ENCODE measurements at regions not wholly inside any gene's neighbourhood (a gene's known extent, or its start where the extent isn't known, plus 50 kb on each side); places are given as distances from the start of the nearest gene placed in this dataset.

DNA sequence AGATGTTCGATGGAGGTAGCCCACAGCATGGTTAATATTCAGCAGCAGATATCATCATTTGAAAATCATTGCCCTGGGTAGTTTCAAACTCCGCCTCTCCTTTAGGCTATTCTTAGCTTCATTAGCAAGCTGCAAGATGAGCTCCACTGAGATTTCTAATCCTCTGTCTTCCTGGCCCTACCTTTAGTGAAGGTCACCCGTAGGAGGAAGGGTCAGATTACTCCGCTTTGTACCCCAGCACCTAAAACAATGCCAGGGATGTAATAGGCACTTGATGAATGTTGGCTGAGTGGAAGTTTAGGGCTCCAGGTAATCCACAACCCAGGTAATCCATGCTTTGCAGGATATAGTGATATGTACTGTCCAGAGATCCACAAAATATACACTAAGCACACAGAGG lies 260.1 kb upstream of the MTNR1B start:
- Mint-ChIP-seq H3K36me3 (ENCODE audit: low read depth) (no peaks in the 10 kb centered on the region), H3K27ac (no peak overlapping the region), H3K4me3 (no peak overlapping the region), H3K27me3 (no peaks in the 10 kb centered on the region), H3K9me3 (no peaks in the 10 kb centered on the region), H3K4me1 (ENCODE audit: low read depth) (no peaks in the 10 kb centered on the region)
- no peak for DNase-seq

DNA sequence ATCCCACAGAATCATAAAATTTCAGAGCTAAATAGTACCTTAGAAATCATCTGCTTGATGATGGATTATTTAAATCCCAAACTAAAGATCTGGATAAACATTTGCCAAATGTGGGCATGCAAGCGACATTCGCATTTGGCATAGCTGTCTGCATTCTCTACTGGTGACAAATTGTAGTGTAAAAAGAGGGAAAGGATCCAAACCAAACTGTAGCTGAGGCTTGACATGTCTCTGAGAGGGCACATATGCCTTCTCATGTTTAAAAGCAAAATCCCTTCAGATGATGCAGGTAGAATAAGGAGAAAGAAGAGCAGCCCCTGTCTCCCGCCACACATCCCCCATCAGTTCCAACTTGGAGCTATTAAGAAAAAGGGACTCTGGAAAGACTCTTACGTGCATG lies 257.5 kb upstream of the MTNR1B start:
- H3K4me3 Mint-ChIP-seq: no peak overlapping the region
- H3K27ac Mint-ChIP-seq: no peak overlapping the region
- no peaks in the 10 kb centered on the region for H3K4me1 Mint-ChIP-seq (ENCODE audit: low read depth)
- H3K36me3 Mint-ChIP-seq (ENCODE audit: low read depth): no peaks in the 10 kb centered on the region
- no peak for DNase-seq
- no peaks in the 10 kb centered on the region for H3K27me3 Mint-ChIP-seq
- H3K9me3 Mint-ChIP-seq: peaks cover 5% of the 10 kb centered on the region

DNA sequence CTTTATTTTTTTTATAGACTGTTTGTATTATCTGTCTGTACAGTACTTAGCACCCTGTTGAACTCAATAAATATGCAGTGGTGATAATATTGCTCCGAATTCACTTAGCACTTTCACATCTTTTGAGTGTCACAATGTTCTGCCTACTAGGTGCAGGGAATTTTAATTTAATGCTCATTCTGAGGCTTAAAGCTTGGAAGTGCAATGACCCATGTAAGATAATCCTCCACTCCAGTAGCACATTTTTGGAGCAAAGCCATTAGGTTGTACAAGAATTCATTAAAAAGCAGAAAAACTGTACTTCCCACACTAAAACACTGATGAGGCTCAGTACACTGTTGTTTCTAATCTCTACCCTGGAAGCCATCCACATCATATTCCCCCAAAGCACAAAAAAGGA lies 255.3 kb upstream of the MTNR1B start:
- Mint-ChIP-seq H3K4me1 (ENCODE audit: low read depth) (no peaks in the 10 kb centered on the region), H3K9me3 (peaks cover 5% of the 10 kb centered on the region), H3K27ac (no peak overlapping the region), H3K4me3 (no peak overlapping the region), H3K36me3 (ENCODE audit: low read depth) (no peaks in the 10 kb centered on the region), H3K27me3 (no peaks in the 10 kb centered on the region)
- no peak for DNase-seq

DNA sequence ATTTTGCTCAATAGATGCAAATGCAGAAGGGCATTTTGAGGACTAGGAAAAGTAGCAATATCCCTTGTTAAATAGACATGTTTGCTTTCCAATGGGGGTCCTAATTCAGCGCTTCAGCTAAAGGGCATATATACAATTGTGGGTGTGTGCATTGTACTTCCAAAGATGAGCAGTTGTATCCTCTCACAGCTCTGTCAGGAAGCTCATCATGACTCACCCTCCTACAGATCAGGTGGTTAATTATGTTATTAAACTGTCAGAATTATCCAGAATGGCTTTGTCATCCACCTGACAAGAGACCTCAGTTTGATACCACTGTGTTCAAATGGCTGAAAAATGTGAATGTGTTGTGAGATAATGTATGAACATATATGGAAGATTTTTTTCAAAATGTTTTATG lies 252.2 kb upstream of the MTNR1B start:
- Mint-ChIP-seq H3K36me3 (ENCODE audit: low read depth) (no peaks in the 10 kb centered on the region), H3K4me3 (no peak overlapping the region), H3K4me1 (ENCODE audit: low read depth) (no peaks in the 10 kb centered on the region), H3K27me3 (no peaks in the 10 kb centered on the region), H3K9me3 (peaks cover 5% of the 10 kb centered on the region), H3K27ac (no peak overlapping the region)
- DNase-seq: no peak

DNA sequence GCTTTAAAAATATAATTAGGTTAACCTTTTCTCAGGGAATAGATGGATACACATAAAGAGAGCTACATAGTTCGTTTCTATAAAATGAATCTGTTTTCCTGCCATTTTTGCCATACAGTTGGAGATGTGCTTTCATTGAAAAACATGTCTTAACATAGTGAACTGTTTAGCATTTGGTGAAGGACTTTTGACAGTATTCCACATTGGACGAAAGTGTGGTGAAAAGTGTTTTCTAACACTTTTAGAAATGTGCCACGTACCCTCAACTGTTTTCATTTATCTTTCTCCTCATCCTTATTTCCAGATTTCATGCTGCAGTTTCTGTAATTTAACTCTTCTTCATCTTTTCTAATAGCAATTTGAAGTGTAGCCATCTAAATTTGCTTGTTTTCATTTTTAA lies 249.1 kb upstream of the MTNR1B start:
- H3K36me3 Mint-ChIP-seq (ENCODE audit: low read depth): no peaks in the 10 kb centered on the region
- H3K27me3 Mint-ChIP-seq: no peaks in the 10 kb centered on the region

DNA sequence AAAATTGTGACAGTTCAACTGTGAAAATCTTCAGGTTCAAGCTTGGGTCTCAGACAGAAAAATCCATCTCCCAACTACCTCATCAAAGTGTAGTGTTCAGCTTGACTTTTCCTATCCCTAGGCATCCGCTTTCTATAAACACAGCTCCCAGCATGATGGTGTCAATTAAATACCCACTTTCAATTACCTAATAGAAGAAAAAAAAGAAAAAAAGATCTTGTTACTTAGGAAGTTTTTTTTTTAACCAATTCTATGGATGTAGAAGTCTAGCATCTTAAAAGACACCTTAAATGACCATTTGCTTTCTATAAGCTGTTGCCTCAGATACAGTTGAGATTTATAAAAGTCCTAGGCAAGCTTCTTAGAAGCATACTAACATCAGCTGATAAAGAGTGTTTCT lies 244.1 kb upstream of the MTNR1B start:
- no peaks in the 10 kb centered on the region for H3K36me3 Mint-ChIP-seq (ENCODE audit: low read depth)
- no peak for DNase-seq
- no peaks in the 10 kb centered on the region for H3K27me3 Mint-ChIP-seq
- no peaks in the 10 kb centered on the region for H3K4me1 Mint-ChIP-seq (ENCODE audit: low read depth)
- no peak overlapping the region for H3K27ac Mint-ChIP-seq
- peaks cover 8% of the 10 kb centered on the region for H3K9me3 Mint-ChIP-seq
- no peak overlapping the region for H3K4me3 Mint-ChIP-seq

More for the DNA sequence above, 249.1 kb upstream of the MTNR1B start:
- Mint-ChIP-seq H3K27ac (no peak overlapping the region), H3K4me3 (no peak overlapping the region), H3K4me1 (ENCODE audit: low read depth) (no peaks in the 10 kb centered on the region), H3K9me3 (peaks cover 12% of the 10 kb centered on the region)
- DNase-seq: no peak

DNA sequence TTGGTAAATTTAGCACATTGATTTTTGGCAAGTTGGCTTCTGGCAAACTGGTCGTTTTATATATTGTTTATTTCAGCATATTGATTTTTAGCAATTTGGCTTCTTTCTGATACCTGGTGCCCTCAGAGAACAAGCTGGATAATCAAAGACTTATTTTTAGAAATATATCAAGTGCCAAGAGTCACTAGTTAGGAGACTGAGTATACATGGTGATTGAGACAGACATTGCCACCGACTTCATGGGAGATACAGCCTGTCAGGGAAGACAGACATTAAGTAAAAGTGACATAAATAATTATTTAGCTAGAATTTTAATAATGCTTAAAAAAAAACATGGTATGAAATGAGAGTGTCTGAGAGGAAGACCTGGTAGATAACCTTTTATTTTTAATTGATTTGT lies 242.3 kb upstream of the MTNR1B start:
- H3K27me3 Mint-ChIP-seq: no peaks in the 10 kb centered on the region
- H3K9me3 Mint-ChIP-seq: peaks cover 8% of the 10 kb centered on the region
- DNase-seq: no peak
- no peak overlapping the region for H3K27ac Mint-ChIP-seq
- H3K4me3 Mint-ChIP-seq: no peak overlapping the region
- no peaks in the 10 kb centered on the region for H3K4me1 Mint-ChIP-seq (ENCODE audit: low read depth)
- no peaks in the 10 kb centered on the region for H3K36me3 Mint-ChIP-seq (ENCODE audit: low read depth)

DNA sequence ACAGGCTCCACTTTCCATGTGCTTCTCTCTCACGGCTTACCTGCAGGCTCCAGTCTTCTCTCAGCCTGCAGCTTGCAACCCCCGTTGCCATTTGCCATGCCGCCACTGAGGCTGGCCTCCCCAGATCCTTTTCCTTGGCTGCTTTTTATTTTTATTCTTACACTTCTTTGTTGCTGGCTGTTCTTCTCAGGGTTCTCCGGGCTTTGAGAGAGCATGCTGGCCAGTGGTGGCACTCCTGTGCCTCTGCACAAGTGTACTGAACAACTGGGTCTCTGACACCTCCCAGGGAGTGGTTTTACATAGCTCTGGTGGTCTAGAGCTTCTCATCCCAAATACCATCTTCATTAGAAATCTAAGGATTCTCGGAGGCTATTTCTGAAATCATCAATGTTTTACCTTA lies 241.7 kb upstream of the MTNR1B start:
- no peaks in the 10 kb centered on the region for H3K27me3 Mint-ChIP-seq

DNA sequence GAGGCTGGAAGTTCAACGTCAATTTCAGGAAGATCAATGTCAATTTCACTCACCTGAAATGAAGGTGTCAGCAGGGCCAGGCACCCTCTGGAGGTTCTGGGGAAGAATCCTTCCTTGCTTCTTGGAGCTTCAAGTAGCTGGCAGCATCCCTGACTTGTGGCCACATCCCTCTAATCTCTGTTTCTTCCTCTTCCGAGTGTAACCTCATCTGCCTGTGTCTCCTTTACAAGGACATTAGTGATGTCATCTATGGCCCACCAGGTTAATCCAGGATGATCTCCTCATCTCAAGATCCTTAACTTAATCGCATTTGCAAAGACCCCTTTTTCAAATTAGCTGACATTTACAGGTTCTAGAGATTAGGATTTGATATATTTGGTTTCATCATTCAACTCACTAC lies 240.8 kb upstream of the MTNR1B start:
- Mint-ChIP-seq H3K27me3 (no peaks in the 10 kb centered on the region), H3K9me3 (no peaks in the 10 kb centered on the region), H3K4me3 (no peak overlapping the region), H3K27ac (no peak overlapping the region), H3K4me1 (ENCODE audit: low read depth) (no peaks in the 10 kb centered on the region), H3K36me3 (ENCODE audit: low read depth) (no peaks in the 10 kb centered on the region)
- no peak for DNase-seq

More for the DNA sequence above, 241.7 kb upstream of the MTNR1B start:
- peaks cover 7% of the 10 kb centered on the region for H3K9me3 Mint-ChIP-seq
- no peaks in the 10 kb centered on the region for H3K36me3 Mint-ChIP-seq (ENCODE audit: low read depth)
- DNase-seq: no peak
- H3K4me3 Mint-ChIP-seq: no peak overlapping the region
- H3K4me1 Mint-ChIP-seq (ENCODE audit: low read depth): no peaks in the 10 kb centered on the region
- H3K27ac Mint-ChIP-seq: no peak overlapping the region

DNA sequence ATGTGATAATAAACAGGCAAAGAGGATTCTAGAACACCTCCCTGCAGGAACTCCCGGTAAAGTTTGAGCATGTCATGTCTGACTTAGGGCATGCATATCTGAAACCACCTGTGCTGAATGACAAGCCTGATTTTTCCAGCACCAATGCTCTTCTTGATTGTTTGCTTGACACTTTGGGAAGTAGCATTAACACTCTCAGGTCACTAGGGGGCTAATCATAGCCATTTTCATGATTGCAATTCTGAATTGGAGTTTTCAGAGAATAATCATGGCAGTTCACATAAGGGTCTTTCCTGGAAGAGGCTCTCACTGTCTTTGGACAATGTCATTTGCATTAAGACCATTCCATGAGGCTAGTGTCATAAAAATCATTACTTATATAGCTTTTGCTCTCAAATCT lies 234.4 kb upstream of the MTNR1B start:
- Mint-ChIP-seq H3K4me3 (no peak overlapping the region), H3K4me1 (ENCODE audit: low read depth) (no peaks in the 10 kb centered on the region), H3K9me3 (no peaks in the 10 kb centered on the region), H3K36me3 (ENCODE audit: low read depth) (no peaks in the 10 kb centered on the region), H3K27me3 (no peaks in the 10 kb centered on the region), H3K27ac (no peak overlapping the region)
- no peak for DNase-seq

DNA sequence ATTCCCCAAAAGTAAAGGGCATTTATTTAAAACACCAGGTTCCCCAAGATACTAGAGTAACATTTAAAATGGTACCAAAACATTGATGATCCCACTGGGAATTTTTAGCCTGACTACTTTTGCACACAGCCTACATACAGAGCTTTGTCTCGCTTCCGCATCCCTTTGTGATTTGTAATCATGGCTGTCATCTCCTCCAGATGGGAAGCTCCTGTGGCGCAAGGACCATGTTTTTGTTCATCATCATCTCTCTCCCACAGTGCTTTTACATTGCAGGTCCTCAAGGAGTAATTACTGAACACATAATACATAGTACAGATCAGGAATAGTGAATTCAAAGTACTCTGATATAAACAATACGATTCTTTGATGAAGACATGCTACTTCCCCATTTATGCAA lies 231.2 kb upstream of the MTNR1B start:
- no peaks in the 10 kb centered on the region for H3K4me1 Mint-ChIP-seq (ENCODE audit: low read depth)
- no peak overlapping the region for H3K4me3 Mint-ChIP-seq
- H3K9me3 Mint-ChIP-seq: no peaks in the 10 kb centered on the region
- no peak for DNase-seq
- H3K36me3 Mint-ChIP-seq (ENCODE audit: low read depth): no peaks in the 10 kb centered on the region
- H3K27me3 Mint-ChIP-seq: no peaks in the 10 kb centered on the region
- no peak overlapping the region for H3K27ac Mint-ChIP-seq

DNA sequence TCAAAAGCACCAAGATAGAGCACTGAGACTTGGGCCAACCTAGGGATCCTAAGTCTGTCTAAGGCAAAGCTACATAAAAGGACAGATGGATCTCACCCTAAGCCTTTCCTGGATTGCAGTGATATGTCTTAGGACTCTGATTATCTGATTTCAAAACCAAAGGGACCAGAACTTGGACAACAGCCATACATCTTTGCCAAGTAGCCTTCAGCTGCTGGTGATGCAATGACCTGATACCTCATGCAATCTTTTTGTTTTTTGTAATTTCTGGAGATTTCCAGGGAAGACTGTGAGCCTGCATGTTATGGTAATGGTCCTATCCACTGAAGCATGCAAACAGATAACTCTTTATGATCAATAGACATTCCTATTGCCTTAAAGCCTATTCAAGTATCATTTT lies 230.4 kb upstream of the MTNR1B start:
- no peak overlapping the region for H3K4me3 Mint-ChIP-seq
- no peaks in the 10 kb centered on the region for H3K4me1 Mint-ChIP-seq (ENCODE audit: low read depth)
- no peaks in the 10 kb centered on the region for H3K36me3 Mint-ChIP-seq (ENCODE audit: low read depth)
- DNase-seq: no peak
- no peaks in the 10 kb centered on the region for H3K27me3 Mint-ChIP-seq
- H3K9me3 Mint-ChIP-seq: no peaks in the 10 kb centered on the region
- H3K27ac Mint-ChIP-seq: no peak overlapping the region

DNA sequence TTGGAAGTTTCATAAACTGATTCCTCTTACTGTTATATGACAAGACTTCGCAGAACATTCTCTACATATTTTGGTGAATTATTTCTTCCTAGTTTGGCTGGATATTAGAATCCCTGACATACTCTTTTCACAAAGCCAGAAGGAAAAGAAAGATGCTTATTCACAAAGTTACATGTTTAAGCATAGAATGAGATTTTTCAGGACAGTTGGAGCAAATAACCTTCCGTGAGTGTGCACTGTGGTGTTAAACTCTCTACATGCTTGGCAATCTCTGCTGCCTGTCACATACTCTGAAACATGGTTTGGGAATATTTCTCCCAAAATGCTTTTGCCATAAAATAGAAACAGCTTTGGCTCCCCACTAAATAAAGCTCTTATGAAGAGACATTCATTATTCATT lies 230.0 kb upstream of the MTNR1B start:
- no peak for DNase-seq
- no peaks in the 10 kb centered on the region for H3K27me3 Mint-ChIP-seq
- no peak overlapping the region for H3K27ac Mint-ChIP-seq
- no peaks in the 10 kb centered on the region for H3K9me3 Mint-ChIP-seq
- no peak overlapping the region for H3K4me3 Mint-ChIP-seq
- H3K36me3 Mint-ChIP-seq (ENCODE audit: low read depth): no peaks in the 10 kb centered on the region
- H3K4me1 Mint-ChIP-seq (ENCODE audit: low read depth): no peaks in the 10 kb centered on the region

DNA sequence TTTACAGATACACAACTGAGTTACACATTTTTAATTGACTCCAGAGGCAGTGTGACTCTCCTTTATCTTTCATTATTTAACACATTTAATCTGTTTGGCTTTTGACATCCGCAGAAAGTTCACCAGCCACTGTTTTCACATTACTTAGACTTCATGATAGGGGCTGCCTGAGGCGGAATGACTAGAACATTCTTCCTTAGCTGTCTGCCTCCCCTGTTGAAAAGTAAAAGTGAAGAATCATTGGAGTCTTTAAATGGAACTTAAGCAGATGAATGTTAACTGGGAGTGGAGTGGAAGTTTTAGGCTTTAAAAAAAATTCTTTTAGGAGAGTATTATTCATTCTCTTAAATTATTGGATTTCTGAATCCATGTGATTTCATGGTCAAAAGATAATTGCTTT lies 229.2 kb upstream of the MTNR1B start:
- H3K9me3 Mint-ChIP-seq: no peaks in the 10 kb centered on the region
- H3K27me3 Mint-ChIP-seq: no peaks in the 10 kb centered on the region
- no peak overlapping the region for H3K4me3 Mint-ChIP-seq
- H3K4me1 Mint-ChIP-seq (ENCODE audit: low read depth): no peaks in the 10 kb centered on the region
- no peak overlapping the region for H3K27ac Mint-ChIP-seq
- DNase-seq: no peak
- H3K36me3 Mint-ChIP-seq (ENCODE audit: low read depth): no peaks in the 10 kb centered on the region

DNA sequence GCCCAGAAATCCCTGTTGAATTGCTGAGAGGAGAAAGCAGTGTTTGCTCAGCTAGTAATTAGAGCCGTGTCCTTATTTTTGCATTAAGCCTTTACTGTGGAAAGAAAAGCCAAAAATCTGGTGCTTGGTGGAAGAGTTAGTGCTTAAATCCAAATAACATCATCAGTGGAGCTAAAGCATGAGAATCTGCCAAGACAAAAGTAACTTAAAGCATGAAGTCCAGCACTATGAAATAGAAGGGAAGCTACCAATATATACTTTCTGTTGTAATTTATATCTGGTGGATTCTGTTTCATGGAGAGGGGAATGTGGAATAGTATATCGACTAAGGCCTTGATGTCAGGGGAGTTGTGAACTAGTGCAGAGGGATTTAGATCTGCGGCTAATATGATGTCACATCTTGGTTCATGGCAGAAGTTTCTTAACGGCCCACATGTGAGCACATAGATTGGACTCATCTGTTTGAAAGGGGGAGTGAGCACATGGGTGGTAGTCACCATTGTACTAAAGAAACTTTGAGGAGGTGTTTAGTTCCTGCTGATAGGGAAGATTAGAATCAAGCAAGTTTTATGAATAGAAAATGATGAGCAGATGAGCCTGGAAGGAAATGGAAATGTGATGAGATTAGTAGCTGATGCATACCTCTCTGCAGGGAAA lies 224.4 kb upstream of the MTNR1B start:
- H3K27ac Mint-ChIP-seq: no peak overlapping the region
- H3K4me3 Mint-ChIP-seq: no peak overlapping the region
- H3K36me3 Mint-ChIP-seq (ENCODE audit: low read depth): no peaks in the 10 kb centered on the region
- DNase-seq: no peak
- peaks cover 5% of the 10 kb centered on the region for H3K9me3 Mint-ChIP-seq
- no peaks in the 10 kb centered on the region for H3K4me1 Mint-ChIP-seq (ENCODE audit: low read depth)
- H3K27me3 Mint-ChIP-seq: no peaks in the 10 kb centered on the region

DNA sequence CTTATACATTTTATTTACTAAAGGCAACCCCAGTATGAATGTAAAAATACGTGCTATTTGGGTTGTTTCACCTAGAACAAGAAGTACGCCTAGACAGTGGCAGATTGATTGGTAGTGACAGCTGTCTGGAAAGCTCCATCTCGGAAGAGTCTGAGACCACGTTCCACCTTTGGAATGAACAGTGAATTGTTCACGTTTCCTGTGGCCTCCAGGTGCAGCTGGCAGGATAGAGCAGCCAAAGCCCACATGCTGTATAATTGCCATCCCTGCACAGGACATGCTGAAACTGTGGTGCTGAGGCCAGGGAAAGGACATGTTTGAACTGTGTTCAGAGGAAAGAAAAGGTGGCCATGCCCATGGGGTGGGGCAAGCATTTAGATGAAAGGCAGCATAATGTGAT lies 218.7 kb upstream of the MTNR1B start:
- H3K27me3 Mint-ChIP-seq: no peaks in the 10 kb centered on the region
- H3K27ac Mint-ChIP-seq: no peak overlapping the region
- H3K9me3 Mint-ChIP-seq: peaks cover 5% of the 10 kb centered on the region
- DNase-seq: no peak
- no peaks in the 10 kb centered on the region for H3K36me3 Mint-ChIP-seq (ENCODE audit: low read depth)
- no peak overlapping the region for H3K4me3 Mint-ChIP-seq
- H3K4me1 Mint-ChIP-seq (ENCODE audit: low read depth): no peaks in the 10 kb centered on the region
